GM12875 (cell line): ENCODE measurements at regions not wholly inside any gene's neighbourhood (a gene's known extent, or its start where the extent isn't known, plus 50 kb on each side); places are given as distances from the start of the nearest gene placed in this dataset.
"Not testable (repeated sequence)": the region's sequence is repeated elsewhere in the genome, so short reads cannot be mapped to it uniquely, and the experiment has no call there.

Experiments
- H3K4me3 ChIP-seq: one replicate; pipeline ENCODE4 v1.5.1; 2011; ENCODE audit warnings: low read depth, low read length, control low read depth
- TF ChIP-seq, protein P1 (sequence below): IDR thresholded peaks from 2 replicates; pipeline ENCODE4 v1.5.1; 2011; ENCODE audit warnings: low read depth, mild to moderate bottlenecking, control low read depth, inconsistent platforms, low read length, moderate library complexity, borderline replicate concordance; ENCODE audit not compliant: insufficient read depth

DNA sequence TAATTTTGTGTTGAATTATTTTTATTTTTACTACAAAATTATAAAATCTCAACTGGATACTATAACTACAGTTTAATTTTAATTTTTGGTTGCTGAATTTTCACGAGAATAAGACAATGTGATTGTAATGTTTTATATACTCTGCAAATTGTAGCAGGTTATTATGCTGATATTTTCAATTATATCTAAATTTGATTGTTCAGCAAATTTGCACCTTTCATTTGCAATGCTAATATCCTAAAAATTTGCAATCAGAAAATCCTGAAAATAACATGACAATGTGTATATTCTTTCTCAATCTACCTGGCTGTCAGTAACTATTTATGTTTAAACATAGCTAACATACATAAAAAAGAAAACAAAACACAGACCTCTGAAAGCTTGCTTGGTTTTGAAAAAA lies 932.2 kb upstream of the LRFN5 start:
- TF ChIP-seq, protein P1, sequence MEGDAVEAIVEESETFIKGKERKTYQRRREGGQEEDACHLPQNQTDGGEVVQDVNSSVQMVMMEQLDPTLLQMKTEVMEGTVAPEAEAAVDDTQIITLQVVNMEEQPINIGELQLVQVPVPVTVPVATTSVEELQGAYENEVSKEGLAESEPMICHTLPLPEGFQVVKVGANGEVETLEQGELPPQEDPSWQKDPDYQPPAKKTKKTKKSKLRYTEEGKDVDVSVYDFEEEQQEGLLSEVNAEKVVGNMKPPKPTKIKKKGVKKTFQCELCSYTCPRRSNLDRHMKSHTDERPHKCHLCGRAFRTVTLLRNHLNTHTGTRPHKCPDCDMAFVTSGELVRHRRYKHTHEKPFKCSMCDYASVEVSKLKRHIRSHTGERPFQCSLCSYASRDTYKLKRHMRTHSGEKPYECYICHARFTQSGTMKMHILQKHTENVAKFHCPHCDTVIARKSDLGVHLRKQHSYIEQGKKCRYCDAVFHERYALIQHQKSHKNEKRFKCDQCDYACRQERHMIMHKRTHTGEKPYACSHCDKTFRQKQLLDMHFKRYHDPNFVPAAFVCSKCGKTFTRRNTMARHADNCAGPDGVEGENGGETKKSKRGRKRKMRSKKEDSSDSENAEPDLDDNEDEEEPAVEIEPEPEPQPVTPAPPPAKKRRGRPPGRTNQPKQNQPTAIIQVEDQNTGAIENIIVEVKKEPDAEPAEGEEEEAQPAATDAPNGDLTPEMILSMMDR, result no peak
- no peak overlapping the region for H3K4me3 ChIP-seq

DNA sequence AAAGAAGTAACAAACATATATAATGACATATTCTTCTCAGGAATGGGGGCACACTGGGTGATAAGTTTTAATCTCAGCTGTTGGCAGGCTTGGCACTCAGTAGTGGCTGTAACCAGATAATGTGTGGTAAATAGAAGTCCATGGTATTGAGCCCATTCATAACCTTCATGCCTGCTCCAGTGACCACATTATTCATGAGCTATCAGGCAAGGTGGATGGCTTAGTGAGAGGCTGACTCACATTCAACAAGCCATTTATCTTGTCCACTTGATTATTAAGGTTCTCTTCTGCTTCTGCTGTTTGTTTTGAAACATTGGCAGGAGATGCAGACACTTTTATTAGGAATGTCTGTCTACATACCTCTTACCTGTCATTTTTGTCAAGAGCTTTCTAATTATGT lies 950.4 kb upstream of the LRFN5 start:
- TF ChIP-seq, protein P1, result no peak
- H3K4me3 ChIP-seq, result no peak overlapping the region

DNA sequence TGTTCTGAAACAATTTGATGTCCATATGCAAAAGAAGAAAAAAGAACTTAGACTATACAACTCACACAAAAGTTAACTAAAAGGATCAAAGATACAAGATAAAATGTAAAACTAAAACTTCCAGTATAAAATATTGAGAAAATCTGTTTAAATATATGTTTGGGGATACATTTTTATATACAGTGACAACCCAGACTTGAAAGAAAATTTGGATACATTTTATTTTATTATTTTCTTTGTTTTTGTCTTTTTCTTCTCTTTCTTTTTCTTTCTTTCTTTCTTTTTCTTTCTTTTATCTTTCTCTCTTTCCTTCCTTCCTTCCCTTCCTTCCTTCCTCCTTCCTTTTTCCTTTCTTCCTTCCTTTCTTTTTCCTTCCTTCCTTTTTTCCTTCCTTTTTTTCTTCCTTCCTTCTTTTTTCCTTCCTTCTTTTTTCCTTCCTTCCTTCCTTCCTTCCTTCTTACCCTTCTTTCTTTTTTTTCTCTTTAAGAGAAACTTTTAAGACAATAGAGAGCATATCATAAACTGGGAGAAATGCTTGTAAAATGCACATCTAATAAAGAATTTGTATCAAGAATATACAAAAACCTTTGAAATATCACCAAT lies 954.5 kb upstream of the LRFN5 start:
- no peak overlapping the region for H3K4me3 ChIP-seq
- TF ChIP-seq, protein P1, result no peak

DNA sequence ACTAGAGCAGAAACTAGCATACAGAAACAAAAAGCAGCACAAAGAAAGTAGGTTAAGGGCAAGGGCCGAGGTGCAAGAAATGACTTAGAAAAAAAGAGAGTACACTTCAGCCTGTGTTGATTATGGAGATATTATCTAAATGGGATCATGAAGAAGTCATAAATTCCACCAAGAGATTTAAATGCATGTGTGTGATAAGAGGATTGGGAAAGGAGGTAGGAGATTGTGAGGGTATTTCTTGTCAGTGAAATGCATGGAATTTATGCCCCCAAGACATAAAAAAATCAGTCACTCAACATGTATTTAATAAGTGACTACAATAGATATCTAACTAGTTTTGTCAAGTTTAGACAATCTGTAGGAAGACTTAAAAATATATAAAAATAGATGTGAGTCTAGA lies 976.2 kb upstream of the LRFN5 start:
- TF ChIP-seq, protein P1, result no peak
- H3K4me3 ChIP-seq, result no peak overlapping the region

DNA sequence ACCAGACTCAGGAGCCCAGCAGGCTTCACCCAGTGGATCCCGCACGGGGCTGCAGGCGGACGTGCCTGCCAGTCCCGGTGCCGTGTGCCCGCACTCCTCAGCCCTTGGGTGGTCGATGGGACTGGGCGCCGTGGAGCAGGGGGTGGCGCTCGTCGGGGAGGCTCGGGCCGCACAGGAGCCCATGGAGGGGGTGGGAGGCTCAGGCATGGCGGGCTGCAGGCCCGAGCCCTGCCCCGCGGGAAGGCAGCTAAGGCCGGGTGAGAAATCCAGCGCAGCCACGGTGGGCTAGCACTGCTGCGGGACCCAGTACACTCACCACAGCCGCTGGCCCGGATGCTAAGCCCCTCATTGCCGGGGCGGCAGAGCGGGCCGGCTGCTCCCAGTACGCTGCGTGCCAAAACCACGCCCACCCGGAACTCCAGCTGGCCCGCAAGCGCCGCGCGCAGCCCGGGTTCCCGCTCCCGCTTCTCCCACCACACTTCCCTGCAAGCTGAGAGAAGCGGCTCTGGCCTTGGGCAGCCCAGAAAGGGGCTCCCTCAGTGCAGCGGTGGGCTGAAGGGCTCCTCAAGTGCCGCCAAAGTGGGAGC lies 977.0 kb upstream of the LRFN5 start:
- not testable (repeated sequence) for H3K4me3 ChIP-seq

DNA sequence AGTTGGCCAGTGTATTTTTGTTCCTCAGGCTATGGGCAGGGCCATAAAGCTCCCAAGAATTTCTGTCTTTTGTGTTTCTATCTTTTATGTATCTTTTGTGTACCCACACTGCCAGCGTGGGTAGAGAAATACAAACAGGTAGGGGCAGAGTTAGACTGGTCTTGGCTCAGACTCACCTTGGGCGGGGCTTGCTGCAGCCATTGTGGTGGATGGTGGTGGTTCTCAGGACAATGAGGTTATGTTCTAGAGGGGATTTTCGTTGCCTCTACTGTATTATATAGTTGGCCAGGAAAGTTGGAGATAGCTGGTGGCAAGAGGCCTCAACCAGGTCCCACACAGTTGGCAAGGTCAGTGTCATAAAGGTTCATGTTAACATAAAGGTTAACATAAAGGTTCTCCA lies 977.5 kb upstream of the LRFN5 start:
- TF ChIP-seq, protein P1, result no peak
- no peak overlapping the region for H3K4me3 ChIP-seq

DNA sequence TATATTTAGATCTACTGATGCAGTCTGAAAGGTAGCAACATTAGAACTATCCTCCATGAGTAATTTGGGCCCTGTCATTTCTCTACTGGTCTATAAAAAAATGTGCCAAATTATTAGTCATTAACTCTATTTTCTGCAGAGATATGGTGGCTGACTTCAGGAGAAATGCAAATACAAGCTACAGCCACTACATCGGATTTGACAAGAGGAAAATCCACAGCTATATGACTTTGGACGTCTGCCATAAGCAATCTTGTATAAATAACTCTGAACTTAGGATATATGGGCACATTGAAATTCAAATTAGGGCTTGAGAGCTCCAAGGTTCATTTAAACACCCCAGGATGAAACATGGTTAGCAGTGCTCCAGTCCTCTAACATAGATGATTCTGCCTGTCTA lies 983.0 kb upstream of the LRFN5 start:
- no peak overlapping the region for H3K4me3 ChIP-seq
- TF ChIP-seq, protein P1, result no peak

DNA sequence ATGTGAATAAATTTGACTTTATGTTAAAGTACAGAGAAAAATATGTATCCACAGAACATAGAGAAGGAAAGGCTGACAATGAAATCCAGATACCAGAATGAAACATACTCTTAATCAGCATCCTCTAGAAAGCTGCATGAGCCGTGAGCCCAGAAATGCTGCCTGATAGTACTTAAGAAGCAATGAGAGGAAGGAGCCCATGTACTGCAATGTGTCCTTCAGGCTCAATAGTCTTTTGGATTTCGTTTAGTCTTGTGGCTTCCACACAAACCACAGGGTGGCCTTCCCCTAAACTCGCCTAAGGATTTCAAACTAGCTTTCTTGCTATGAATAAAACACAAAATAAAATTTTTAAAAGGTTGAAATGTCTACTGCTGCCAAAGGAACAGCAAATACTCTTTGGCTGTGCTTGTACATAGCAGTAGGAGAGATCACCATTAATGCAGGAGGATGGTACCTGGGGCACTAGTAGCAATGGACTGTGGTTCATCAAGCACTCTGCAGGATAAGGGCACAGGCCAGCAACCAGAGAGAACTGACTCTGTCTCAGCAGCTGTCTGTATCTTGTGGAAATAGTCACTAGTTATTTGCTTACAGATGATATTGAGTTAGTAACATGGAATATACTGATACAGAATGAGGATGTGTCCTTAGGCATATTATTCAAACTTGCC lies 988.3 kb upstream of the LRFN5 start:
- TF ChIP-seq, protein P1, result no peak
- H3K4me3 ChIP-seq, result no peak overlapping the region
